ENCODE measurements at regions not wholly inside any gene's neighbourhood (a gene's known extent, or its start where the extent isn't known, plus 50 kb on each side); places are given as distances from the start of the nearest gene placed in this dataset.
A peak's percentile ranks its signal among the peaks of the same experiment; 100 is the strongest.

DNA sequence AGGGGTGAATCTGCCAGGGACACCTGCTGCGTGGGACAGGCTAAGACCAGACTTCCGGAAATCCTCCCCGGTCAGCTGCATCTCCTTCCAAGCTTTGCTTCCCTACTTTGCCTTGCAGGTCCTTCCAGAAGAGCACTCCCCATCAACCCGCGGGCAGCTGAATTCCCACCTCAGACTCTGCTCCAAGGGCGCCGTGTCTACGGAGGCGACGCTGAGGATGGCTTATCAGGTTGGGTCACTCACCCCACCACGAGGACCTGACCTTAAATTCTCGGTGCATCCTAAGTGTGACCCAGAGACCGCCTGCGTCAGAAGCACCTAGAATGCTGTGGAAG is 78.9 kb upstream of the KMT2C start:
- Histone ChIP-seq H3K36me3 (replicated peaks; ENCODE audit: insufficient read depth, low read length) (no peaks in the 10 kb centered on the region), H3K27me3 (replicated peaks; ENCODE audit: insufficient read depth, low read length) (no peaks in the 10 kb centered on the region), H3K27ac (ENCODE audit: low read length) (no peak overlapping the region), H3K9me2 (replicated peaks; ENCODE audit: insufficient read depth, low read length) (no peaks in the 10 kb centered on the region), H3K4me2 (ENCODE audit: low read depth, low read length) (no peak overlapping the region), H3K79me2 (ENCODE audit: low read length) (no peaks in the 10 kb centered on the region), H3K9me3 (replicated peaks; ENCODE audit: insufficient read depth, low read length) (no peaks in the 10 kb centered on the region), H2AFZ (ENCODE audit: low read length) (no peak overlapping the region), H3K9ac (ENCODE audit: low read length) (no peak overlapping the region), H3K4me1 (ENCODE audit: low read length) (peaks cover 8% of the 10 kb centered on the region; the same call in 1 of the 2 replicates), H3F3A (ENCODE audit: insufficient read depth, low read length) (peaks cover 9% of the 10 kb centered on the region), H4K20me1 (ENCODE audit: insufficient read depth, low read length) (no peaks in the 10 kb centered on the region), H3K4me3 (ENCODE audit: low read length) (no peak overlapping the region)
- DNase-seq = no peak
- TF ChIP-seq EZH2 (optimal IDR thresholded peaks at IDR 0.05; ENCODE audit: low read depth, low read length) = no peak
- TF ChIP-seq EZH2phosphoT487 (IDR thresholded peaks at IDR 0.05; ENCODE audit: low read length) = no peak
- TF ChIP-seq, protein P1, sequence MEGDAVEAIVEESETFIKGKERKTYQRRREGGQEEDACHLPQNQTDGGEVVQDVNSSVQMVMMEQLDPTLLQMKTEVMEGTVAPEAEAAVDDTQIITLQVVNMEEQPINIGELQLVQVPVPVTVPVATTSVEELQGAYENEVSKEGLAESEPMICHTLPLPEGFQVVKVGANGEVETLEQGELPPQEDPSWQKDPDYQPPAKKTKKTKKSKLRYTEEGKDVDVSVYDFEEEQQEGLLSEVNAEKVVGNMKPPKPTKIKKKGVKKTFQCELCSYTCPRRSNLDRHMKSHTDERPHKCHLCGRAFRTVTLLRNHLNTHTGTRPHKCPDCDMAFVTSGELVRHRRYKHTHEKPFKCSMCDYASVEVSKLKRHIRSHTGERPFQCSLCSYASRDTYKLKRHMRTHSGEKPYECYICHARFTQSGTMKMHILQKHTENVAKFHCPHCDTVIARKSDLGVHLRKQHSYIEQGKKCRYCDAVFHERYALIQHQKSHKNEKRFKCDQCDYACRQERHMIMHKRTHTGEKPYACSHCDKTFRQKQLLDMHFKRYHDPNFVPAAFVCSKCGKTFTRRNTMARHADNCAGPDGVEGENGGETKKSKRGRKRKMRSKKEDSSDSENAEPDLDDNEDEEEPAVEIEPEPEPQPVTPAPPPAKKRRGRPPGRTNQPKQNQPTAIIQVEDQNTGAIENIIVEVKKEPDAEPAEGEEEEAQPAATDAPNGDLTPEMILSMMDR (IDR thresholded peaks at IDR 0.05; ENCODE audit: low read length) = no peak

DNA sequence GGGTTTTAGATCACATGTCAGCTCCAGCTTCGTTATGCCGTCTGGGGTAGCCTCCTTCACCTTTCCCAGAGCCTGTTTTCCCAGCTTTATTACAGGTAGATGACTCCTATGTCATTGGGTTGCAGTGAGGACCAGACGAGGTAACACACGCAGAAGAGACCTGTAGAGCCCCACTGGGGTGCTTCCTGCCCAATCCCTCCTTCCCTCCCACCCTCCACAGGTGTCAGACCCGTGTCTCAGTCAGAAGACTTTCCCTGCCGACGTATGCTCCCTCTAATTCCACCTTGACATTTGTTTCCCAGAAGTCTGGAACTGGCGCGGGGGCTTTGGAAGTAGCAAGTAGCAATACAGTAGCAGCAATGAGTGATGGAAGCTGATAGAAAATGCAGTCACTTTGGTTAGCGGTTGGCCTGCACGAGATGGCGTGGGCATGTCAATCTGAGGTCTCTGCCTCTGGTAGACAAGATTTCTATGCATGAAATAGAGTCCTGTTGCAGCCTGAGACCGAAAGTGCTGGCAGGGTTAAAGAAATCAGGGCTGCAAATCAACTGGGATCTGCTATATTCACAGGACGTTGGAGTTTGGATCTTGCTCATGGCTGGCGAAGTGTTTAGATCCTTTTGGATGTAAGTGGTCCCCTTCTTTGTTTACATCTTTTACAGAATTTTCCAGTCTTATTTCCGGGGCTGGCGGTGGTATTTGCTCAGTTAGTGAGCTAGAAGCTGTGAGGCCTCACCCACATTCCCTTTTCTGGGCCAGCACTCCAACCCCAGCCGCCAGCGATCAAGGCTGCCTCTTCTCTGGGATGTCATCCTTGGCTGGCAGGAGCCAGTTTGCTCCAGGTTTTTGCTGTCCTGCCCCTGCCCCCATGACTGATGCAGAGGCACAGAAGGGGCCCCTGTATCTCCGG is 78.3 kb upstream of the KMT2C start:
- no peak for DNase-seq
- Histone ChIP-seq H3K9me2 (replicated peaks; ENCODE audit: insufficient read depth, low read length) (no peaks in the 10 kb centered on the region), H3K4me1 (ENCODE audit: low read length) (peaks cover 3% of the 10 kb centered on the region; the same call in 1 of the 2 replicates), H4K20me1 (ENCODE audit: insufficient read depth, low read length) (no peaks in the 10 kb centered on the region), H3K79me2 (ENCODE audit: low read length) (no peaks in the 10 kb centered on the region), H3K27me3 (replicated peaks; ENCODE audit: insufficient read depth, low read length) (no peaks in the 10 kb centered on the region), H3K4me3 (ENCODE audit: low read length) (no peak overlapping the region), H3K9ac (ENCODE audit: low read length) (no peak overlapping the region), H2AFZ (ENCODE audit: low read length) (no peak overlapping the region), H3K9me3 (replicated peaks; ENCODE audit: insufficient read depth, low read length) (no peaks in the 10 kb centered on the region), H3F3A (ENCODE audit: insufficient read depth, low read length) (peaks cover 9% of the 10 kb centered on the region), H3K4me2 (ENCODE audit: low read depth, low read length) (no peak overlapping the region), H3K27ac (ENCODE audit: low read length) (no peak overlapping the region), H3K36me3 (replicated peaks; ENCODE audit: insufficient read depth, low read length) (no peaks in the 10 kb centered on the region)
- TF ChIP-seq EZH2 (optimal IDR thresholded peaks at IDR 0.05; ENCODE audit: low read depth, low read length) (no peak), EZH2phosphoT487 (IDR thresholded peaks at IDR 0.05; ENCODE audit: low read length) (no peak)
- TF ChIP-seq, protein P1 (IDR thresholded peaks at IDR 0.05; ENCODE audit: low read length) = no peak

DNA sequence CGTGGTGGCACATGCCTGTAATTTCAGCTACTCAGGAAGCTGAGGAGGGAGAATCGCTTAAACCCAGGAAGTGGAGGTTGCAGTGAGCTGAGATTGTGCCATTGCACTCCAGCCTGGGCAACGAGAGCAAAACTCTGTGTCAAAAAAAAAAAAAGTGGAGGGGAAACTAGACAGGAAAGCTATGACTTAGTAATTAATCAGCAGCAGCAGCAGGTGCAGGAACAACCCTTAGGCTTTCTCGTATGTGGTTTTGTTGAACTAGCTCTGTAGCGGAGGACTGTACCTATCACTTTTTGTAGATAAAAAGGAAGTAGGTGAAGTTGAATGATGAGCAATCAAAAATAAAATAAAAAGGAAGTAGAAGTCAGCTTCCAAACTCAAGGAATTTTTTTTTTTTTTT is 76.9 kb upstream of the KMT2C start:
- Histone ChIP-seq H3K27ac (ENCODE audit: low read length) (peak overlapping the region; percentile 41; the same call in 1 of the 2 replicates), H3K27me3 (replicated peaks; ENCODE audit: insufficient read depth, low read length) (no peaks in the 10 kb centered on the region), H3K4me3 (ENCODE audit: low read length) (peak overlapping the region; percentile 19; the same call in 1 of the 2 replicates), H3K9me3 (replicated peaks; ENCODE audit: insufficient read depth, low read length) (no peaks in the 10 kb centered on the region), H3K4me1 (ENCODE audit: low read length) (no peaks in the 10 kb centered on the region), H3K4me2 (ENCODE audit: low read depth, low read length) (peak overlapping the region; percentile 45; the same call in 1 of the 2 replicates), H3K36me3 (replicated peaks; ENCODE audit: insufficient read depth, low read length) (no peaks in the 10 kb centered on the region), H3K79me2 (ENCODE audit: low read length) (no peaks in the 10 kb centered on the region), H2AFZ (ENCODE audit: low read length) (peak overlapping the region; percentile 43; the same call in 1 of the 2 replicates), H3K9ac (ENCODE audit: low read length) (no peak overlapping the region), H4K20me1 (ENCODE audit: insufficient read depth, low read length) (no peaks in the 10 kb centered on the region), H3F3A (ENCODE audit: insufficient read depth, low read length) (peaks cover 9% of the 10 kb centered on the region), H3K9me2 (replicated peaks; ENCODE audit: insufficient read depth, low read length) (no peaks in the 10 kb centered on the region)
- TF ChIP-seq, protein P1 (IDR thresholded peaks at IDR 0.05; ENCODE audit: low read length) = no peak
- TF ChIP-seq EZH2 (optimal IDR thresholded peaks at IDR 0.05; ENCODE audit: low read depth, low read length) = no peak
- TF ChIP-seq EZH2phosphoT487 (IDR thresholded peaks at IDR 0.05; ENCODE audit: low read length) = no peak
- DNase-seq = peak; percentile 93

All from MM.1S (cell line).